GM23338 (cell line): ENCODE measurements at regions not wholly inside any gene's neighbourhood (a gene's known extent, or its start where the extent isn't known, plus 50 kb on each side); places are given as distances from the start of the nearest gene placed in this dataset.
A peak's percentile ranks its signal among the peaks of the same experiment; 100 is the strongest.

Experiments used
- ATAC-seq: fragments of 200-7000 bp; cut with Tn5 transposase; 3 replicates; pipeline ENCODE4 v1.9.1; 2020
- DNase-seq: peaks from one replicate; pipeline ENCODE4 v3.0.0-alpha.2; 2015; ENCODE audit warnings: low spot score
- H2AFZ ChIP-seq: fragments of 200-600 bp; sonication (generic); 2 replicates; pipeline ENCODE4 v1.8.0; 2016; ENCODE audit warnings: antibody characterized with exemption, mild to moderate bottlenecking, moderate library complexity
- H3F3A ChIP-seq: fragments of 200-600 bp; sonication (generic); replicated peaks from 2 replicates; pipeline ENCODE4 v1.8.0; 2017; ENCODE audit warnings: antibody characterized with exemption, mixed run types, low read depth
- H3K27ac ChIP-seq: fragments of 200-600 bp; sonication (generic); 2 replicates; pipeline ENCODE4 v1.6.1; 2016; ENCODE audit warnings: low read depth
- H3K27me3 ChIP-seq: fragments of 200-600 bp; sonication (generic); 2 replicates; pipeline ENCODE4 v1.8.0; 2016; ENCODE audit warnings: mild to moderate bottlenecking, mixed run types, moderate library complexity; ENCODE audit not compliant: insufficient read depth
- H3K36me3 ChIP-seq: fragments of 200-600 bp; sonication (generic); 2 replicates; pipeline ENCODE4 v1.8.0; 2016; ENCODE audit warnings: mild to moderate bottlenecking; ENCODE audit not compliant: insufficient read depth
- H3K4me1 ChIP-seq: fragments of 200-600 bp; sonication (generic); 2 replicates; pipeline ENCODE4 v1.8.0; 2016; ENCODE audit warnings: mild to moderate bottlenecking, moderate library complexity; ENCODE audit not compliant: insufficient read depth
- H3K4me2 ChIP-seq: fragments of 200-600 bp; sonication (generic); 2 replicates; pipeline ENCODE4 v1.7.1; 2017; ENCODE audit warnings: mixed run types
- H3K4me3 ChIP-seq: fragments of 200-600 bp; sonication (generic); 2 replicates; pipeline ENCODE4 v1.6.1; 2016; ENCODE audit warnings: mixed run types
- H3K79me2 ChIP-seq: fragments of 200-600 bp; sonication (generic); replicated peaks from 2 replicates; pipeline ENCODE4 v1.8.0; 2017; ENCODE audit warnings: mild to moderate bottlenecking; ENCODE audit not compliant: insufficient read depth
- H3K9me2 ChIP-seq: fragments of 200-600 bp; sonication (generic); 2 replicates; pipeline ENCODE4 v1.8.0; 2017; ENCODE audit not compliant: insufficient read depth
- H4K20me1 ChIP-seq: fragments of 200-600 bp; sonication (generic); replicated peaks from 2 replicates; pipeline ENCODE4 v1.8.0; 2017; ENCODE audit warnings: mild to moderate bottlenecking; ENCODE audit not compliant: insufficient read depth
- H3K27ac Mint-ChIP-seq: 2 replicates; pipeline ENCODE4 v1.8.0; 2020; ENCODE audit warnings: inconsistent platforms, mild to moderate bottlenecking, moderate library complexity, mixed read lengths
- H3K27me3 Mint-ChIP-seq: 3 replicates; pipeline ENCODE4 v1.8.0; 2022; ENCODE audit warnings: low read depth, mild to moderate bottlenecking, moderate library complexity, mixed read lengths, inconsistent platforms; ENCODE audit not compliant: insufficient read depth, poor library complexity
- H3K36me3 Mint-ChIP-seq: 3 replicates; pipeline ENCODE4 v1.8.0; 2021; ENCODE audit warnings: low read depth, mild to moderate bottlenecking, inconsistent platforms, moderate library complexity, mixed read lengths
- H3K4me1 Mint-ChIP-seq: 3 replicates; pipeline ENCODE4 v1.8.0; 2020; ENCODE audit warnings: mild to moderate bottlenecking, inconsistent platforms, mixed read lengths
- H3K4me3 Mint-ChIP-seq: 3 replicates; pipeline ENCODE4 v1.8.0; 2021; ENCODE audit warnings: moderate library complexity, mild to moderate bottlenecking, inconsistent platforms, mixed read lengths
- H3K9me3 Mint-ChIP-seq: 3 replicates; pipeline ENCODE4 v1.8.0; 2020; ENCODE audit warnings: moderate library complexity, mild to moderate bottlenecking, inconsistent platforms, mixed read lengths
- CREB1 ChIP-seq: fragments of 250-450 bp; sonication (Bioruptor Pico); IDR thresholded peaks from 2 replicates; pipeline ENCODE4 v1.5.0; 2020; ENCODE audit warnings: low read depth, mild to moderate bottlenecking, moderate library complexity
- EZH2 ChIP-seq: fragments of 200-600 bp; sonication (generic); IDR thresholded peaks from one replicate; pipeline ENCODE4 v1.8.0; 2017; ENCODE audit warnings: antibody characterized with exemption, mild to moderate bottlenecking, low read depth; ENCODE audit not compliant: unreplicated experiment
- EZH2phosphoT487 ChIP-seq: fragments of 200-600 bp; sonication (generic); IDR thresholded peaks from one replicate; pipeline ENCODE4 v1.8.1; 2018; ENCODE audit warnings: antibody characterized with exemption; ENCODE audit not compliant: unreplicated experiment
- JUNB ChIP-seq: IDR thresholded peaks from one replicate; pipeline ENCODE4 v1.6.1; 2016; ENCODE audit warnings: antibody characterized with exemption; ENCODE audit not compliant: unreplicated experiment
- NANOG ChIP-seq: IDR thresholded peaks from 2 replicates; pipeline ENCODE4 v1.6.1; 2016; ENCODE audit warnings: antibody characterized with exemption, borderline replicate concordance
- POLR2AphosphoS5 ChIP-seq: IDR thresholded peaks from 2 replicates; pipeline ENCODE4 v1.6.1; 2016; ENCODE audit warnings: antibody characterized with exemption, low read depth
- REST ChIP-seq: IDR thresholded peaks from one replicate; pipeline ENCODE4 v1.6.1; 2018; ENCODE audit warnings: antibody characterized with exemption; ENCODE audit not compliant: unreplicated experiment
- STAT1 ChIP-seq: IDR thresholded peaks from one replicate; pipeline ENCODE4 v1.6.1; 2016; ENCODE audit warnings: antibody characterized with exemption; ENCODE audit not compliant: unreplicated experiment
- ZNF114 ChIP-seq: fragments of 250-450 bp; sonication (Bioruptor Pico); IDR thresholded peaks from 2 replicates; pipeline ENCODE4 v1.5.0; 2020; ENCODE audit warnings: mild to moderate bottlenecking, moderate library complexity
- ZNF331 ChIP-seq: fragments of 250-450 bp; sonication (Bioruptor Pico); IDR thresholded peaks from 2 replicates; pipeline ENCODE4 v1.5.0; 2020; ENCODE audit warnings: low read depth, mild to moderate bottlenecking, moderate library complexity
- ZNF462 ChIP-seq: fragments of 250-450 bp; sonication (Bioruptor Pico); IDR thresholded peaks from 2 replicates; pipeline ENCODE4 v1.5.0; 2020; ENCODE audit warnings: mild to moderate bottlenecking, moderate library complexity
- TF ChIP-seq, protein P1 (sequence below): IDR thresholded peaks from 2 replicates; pipeline ENCODE4 v1.6.1; 2016; ENCODE audit warnings: antibody characterized with exemption
- TF ChIP-seq, protein P2 (sequence below), 2 experiments: fragments of 200-600 bp in 1 of 2; sonication (generic) in 1 of 2; conservative IDR thresholded peaks; 2 replicates each; pipeline versions ENCODE4 v1.5.1 to v1.6.1; 2016 to 2017; ENCODE audit warnings: antibody characterized with exemption in 2 of 2, low read depth in 2 of 2, mild to moderate bottlenecking in 2 of 2, moderate library complexity in 1 of 2

DNA sequence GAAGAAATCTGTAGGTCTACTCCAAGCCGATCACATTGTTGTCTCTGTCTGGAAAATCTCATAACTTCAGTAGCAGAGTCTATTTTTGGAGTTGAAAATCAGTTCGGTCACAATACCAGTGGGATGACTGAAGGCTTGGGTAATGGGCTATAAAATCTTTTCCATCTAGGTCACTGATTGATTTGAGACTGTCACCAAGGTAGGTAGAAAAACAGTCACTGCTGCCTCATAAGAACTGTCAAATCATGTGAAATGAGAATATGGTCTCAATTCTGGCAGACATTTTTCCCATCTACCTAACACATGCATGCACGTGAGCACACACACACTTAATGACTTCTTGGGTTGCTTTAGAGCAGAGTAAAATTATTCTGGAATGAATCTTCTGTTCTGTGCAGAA is 1162.8 kb upstream of the CITED2 start:
- H3K4me3 ChIP-seq = no peak overlapping the region
- TF ChIP-seq STAT1 (no peak), NANOG (no peak), JUNB (no peak), EZH2phosphoT487 (no peak), ZNF331 (no peak), CREB1 (CRISPR knock-in tag) (no peak), POLR2AphosphoS5 (no peak), EZH2 (no peak), ZNF462 (no peak), ZNF114 (no peak), REST (no peak)
- TF ChIP-seq, protein P1, sequence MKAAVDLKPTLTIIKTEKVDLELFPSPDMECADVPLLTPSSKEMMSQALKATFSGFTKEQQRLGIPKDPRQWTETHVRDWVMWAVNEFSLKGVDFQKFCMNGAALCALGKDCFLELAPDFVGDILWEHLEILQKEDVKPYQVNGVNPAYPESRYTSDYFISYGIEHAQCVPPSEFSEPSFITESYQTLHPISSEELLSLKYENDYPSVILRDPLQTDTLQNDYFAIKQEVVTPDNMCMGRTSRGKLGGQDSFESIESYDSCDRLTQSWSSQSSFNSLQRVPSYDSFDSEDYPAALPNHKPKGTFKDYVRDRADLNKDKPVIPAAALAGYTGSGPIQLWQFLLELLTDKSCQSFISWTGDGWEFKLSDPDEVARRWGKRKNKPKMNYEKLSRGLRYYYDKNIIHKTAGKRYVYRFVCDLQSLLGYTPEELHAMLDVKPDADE = no peak
- TF ChIP-seq, protein P2, sequence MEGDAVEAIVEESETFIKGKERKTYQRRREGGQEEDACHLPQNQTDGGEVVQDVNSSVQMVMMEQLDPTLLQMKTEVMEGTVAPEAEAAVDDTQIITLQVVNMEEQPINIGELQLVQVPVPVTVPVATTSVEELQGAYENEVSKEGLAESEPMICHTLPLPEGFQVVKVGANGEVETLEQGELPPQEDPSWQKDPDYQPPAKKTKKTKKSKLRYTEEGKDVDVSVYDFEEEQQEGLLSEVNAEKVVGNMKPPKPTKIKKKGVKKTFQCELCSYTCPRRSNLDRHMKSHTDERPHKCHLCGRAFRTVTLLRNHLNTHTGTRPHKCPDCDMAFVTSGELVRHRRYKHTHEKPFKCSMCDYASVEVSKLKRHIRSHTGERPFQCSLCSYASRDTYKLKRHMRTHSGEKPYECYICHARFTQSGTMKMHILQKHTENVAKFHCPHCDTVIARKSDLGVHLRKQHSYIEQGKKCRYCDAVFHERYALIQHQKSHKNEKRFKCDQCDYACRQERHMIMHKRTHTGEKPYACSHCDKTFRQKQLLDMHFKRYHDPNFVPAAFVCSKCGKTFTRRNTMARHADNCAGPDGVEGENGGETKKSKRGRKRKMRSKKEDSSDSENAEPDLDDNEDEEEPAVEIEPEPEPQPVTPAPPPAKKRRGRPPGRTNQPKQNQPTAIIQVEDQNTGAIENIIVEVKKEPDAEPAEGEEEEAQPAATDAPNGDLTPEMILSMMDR (conservative IDR thresholded peaks at IDR 0.05; ENCODE audit: low read depth in 2 of 2) = no peak
- H3K27me3 ChIP-seq = no peaks in the 10 kb centered on the region
- no peaks in the 10 kb centered on the region for H4K20me1 ChIP-seq
- 0 out of 2 replicates have a peak overlapping the region, but pooled peaks have one; percentile 8 for H3K4me2 ChIP-seq
- Mint-ChIP-seq H3K9me3 (peaks cover 24% of the 10 kb centered on the region), H3K27ac (peak overlapping the region; percentile 78; the same call in 1 of the 2 replicates), H3K4me1 (peaks cover 16% of the 10 kb centered on the region), H3K36me3 (peaks cover 16% of the 10 kb centered on the region; the same call in 2 of the 3 replicates), H3K27me3 (no peaks in the 10 kb centered on the region), H3K4me3 (no peak overlapping the region)
- ATAC-seq (no peak), DNase-seq (no peak)
- H3K36me3 ChIP-seq = no peaks in the 10 kb centered on the region
- H3K4me1 ChIP-seq = peaks cover 12% of the 10 kb centered on the region
- no peak overlapping the region for H2AFZ ChIP-seq
- peak overlapping the region; percentile 69; the same call in 1 of the 2 replicates for H3K27ac ChIP-seq
- H3K9me2 ChIP-seq = no peaks in the 10 kb centered on the region
- H3K79me2 ChIP-seq = no peaks in the 10 kb centered on the region
- H3F3A ChIP-seq = no peaks in the 10 kb centered on the region
